Glutamatergic neuron (in vitro differentiated cells): ENCODE measurements at regions not wholly inside any gene's neighbourhood (a gene's known extent, or its start where the extent isn't known, plus 50 kb on each side); places are given as distances from the start of the nearest gene placed in this dataset.

Source experiments
- DNase-seq: peaks from one replicate; pipeline ENCODE4 v3.0.0; 2022
- H3K27ac Mint-ChIP-seq: one replicate; pipeline ENCODE4 v1.8.0; 2020; ENCODE audit warnings: mild to moderate bottlenecking, mixed read lengths, inconsistent platforms; ENCODE audit not compliant: unreplicated experiment
- H3K27me3 Mint-ChIP-seq: one replicate; pipeline ENCODE4 v1.8.0; 2020; ENCODE audit warnings: mild to moderate bottlenecking, moderate library complexity, mixed read lengths, inconsistent platforms; ENCODE audit not compliant: unreplicated experiment
- H3K36me3 Mint-ChIP-seq: one replicate; pipeline ENCODE4 v1.8.0; 2020; ENCODE audit warnings: mild to moderate bottlenecking, mixed read lengths, inconsistent platforms; ENCODE audit not compliant: unreplicated experiment
- H3K4me1 Mint-ChIP-seq: one replicate; pipeline ENCODE4 v1.8.0; 2020; ENCODE audit warnings: mild to moderate bottlenecking, low read depth, mixed read lengths, inconsistent platforms; ENCODE audit not compliant: unreplicated experiment
- H3K4me3 Mint-ChIP-seq: one replicate; pipeline ENCODE4 v1.8.0; 2020; ENCODE audit warnings: mild to moderate bottlenecking, mixed read lengths, inconsistent platforms; ENCODE audit not compliant: unreplicated experiment
- H3K9me3 Mint-ChIP-seq: one replicate; pipeline ENCODE4 v1.8.0; 2020; ENCODE audit warnings: mild to moderate bottlenecking, moderate library complexity, mixed read lengths, inconsistent platforms; ENCODE audit not compliant: unreplicated experiment
- CTCF ChIP-seq: fragments of 200-600 bp; sonication (generic); IDR thresholded peaks from one replicate; pipeline ENCODE4 v1.5.0; 2021; ENCODE audit not compliant: partially characterized antibody, unreplicated experiment

- H3K4me1 Mint-ChIP-seq = peaks cover 1% of the 10 kb centered on the region
- DNase-seq = no peak
- peaks cover 3% of the 10 kb centered on the region for H3K9me3 Mint-ChIP-seq
- H3K27me3 Mint-ChIP-seq = peaks cover 6% of the 10 kb centered on the region
- H3K4me3 Mint-ChIP-seq = no peak overlapping the region
- no peak overlapping the region for H3K27ac Mint-ChIP-seq
- H3K36me3 Mint-ChIP-seq = peaks cover 12% of the 10 kb centered on the region
- TF ChIP-seq CTCF = no peak
These were observed 134.0 kb downstream of the FOXL1 start for GRCh38 chr16:86712158-86713009.

GRCh38 chr16:86713021-86713631 is 134.8 kb downstream of the FOXL1 start:
- no peak overlapping the region for H3K27ac Mint-ChIP-seq
- H3K4me1 Mint-ChIP-seq = peaks cover 2% of the 10 kb centered on the region
- no peak for TF ChIP-seq CTCF
- H3K9me3 Mint-ChIP-seq = peaks cover 3% of the 10 kb centered on the region
- H3K27me3 Mint-ChIP-seq = peaks cover 7% of the 10 kb centered on the region
- no peak overlapping the region for H3K4me3 Mint-ChIP-seq
- peaks cover 14% of the 10 kb centered on the region for H3K36me3 Mint-ChIP-seq
- DNase-seq = no peak

- DNase-seq = no peak
- Mint-ChIP-seq H3K4me1 (peaks cover 2% of the 10 kb centered on the region), H3K36me3 (peaks cover 10% of the 10 kb centered on the region), H3K9me3 (peaks cover 3% of the 10 kb centered on the region), H3K4me3 (no peak overlapping the region), H3K27me3 (peaks cover 7% of the 10 kb centered on the region), H3K27ac (no peak overlapping the region)
- TF ChIP-seq CTCF = no peak
These were observed 135.8 kb downstream of the FOXL1 start for GRCh38 chr16:86714166-86714565.

GRCh38 chr16:86716649-86717048 is 138.3 kb downstream of the FOXL1 start:
- peaks cover 2% of the 10 kb centered on the region for H3K4me1 Mint-ChIP-seq
- TF ChIP-seq CTCF = no peak
- peaks cover 2% of the 10 kb centered on the region for H3K9me3 Mint-ChIP-seq
- no peak for DNase-seq
- no peak overlapping the region for H3K27ac Mint-ChIP-seq
- H3K27me3 Mint-ChIP-seq = peaks cover 7% of the 10 kb centered on the region
- H3K4me3 Mint-ChIP-seq = no peak overlapping the region
- peaks cover 4% of the 10 kb centered on the region for H3K36me3 Mint-ChIP-seq

- no peaks in the 10 kb centered on the region for H3K9me3 Mint-ChIP-seq
These were observed 139.8 kb downstream of the FOXL1 start for GRCh38 chr16:86718118-86718517.

More at GRCh38 chr16:86718118-86718517, 139.8 kb downstream of the FOXL1 start:
- DNase-seq = no peak
- H3K27ac Mint-ChIP-seq = no peak overlapping the region
- H3K4me3 Mint-ChIP-seq = no peak overlapping the region
- peaks cover 2% of the 10 kb centered on the region for H3K4me1 Mint-ChIP-seq
- peaks cover 4% of the 10 kb centered on the region for H3K36me3 Mint-ChIP-seq
- no peak for TF ChIP-seq CTCF
- H3K27me3 Mint-ChIP-seq = peaks cover 4% of the 10 kb centered on the region
